Prostate gland (tissue), 2 donors: ENCODE measurements at regions not wholly inside any gene's neighbourhood (a gene's known extent, or its start where the extent isn't known, plus 50 kb on each side); places are given as distances from the start of the nearest gene placed in this dataset.

Experiments
- POLR2A ChIP-seq: fragments of 450-650 bp; IDR thresholded peaks from one replicate; pipeline ENCODE4 v1.6.1; 2016; ENCODE audit warnings: antibody characterized with exemption, mild to moderate bottlenecking
- POLR2AphosphoS5 ChIP-seq: sonication (generic); formaldehyde crosslinking; IDR thresholded peaks from one replicate; pipeline ENCODE4 v1.6.1; 2017; ENCODE audit warnings: antibody characterized with exemption
- TF ChIP-seq, protein P1 (sequence below), 4 experiments: fragments of 200-600 bp in 2 of 4; fragments of 450-650 bp in 2 of 4; sonication (generic) in 2 of 4; IDR thresholded peaks; 1 replicate in 3 of 4; 2 replicates in 1 of 4; pipeline ENCODE4 v1.5.1; 2016 to 2019; ENCODE audit warnings: antibody characterized with exemption in 4 of 4, mild to moderate bottlenecking in 2 of 4, moderate library complexity in 2 of 4

- TF ChIP-seq, protein P1, sequence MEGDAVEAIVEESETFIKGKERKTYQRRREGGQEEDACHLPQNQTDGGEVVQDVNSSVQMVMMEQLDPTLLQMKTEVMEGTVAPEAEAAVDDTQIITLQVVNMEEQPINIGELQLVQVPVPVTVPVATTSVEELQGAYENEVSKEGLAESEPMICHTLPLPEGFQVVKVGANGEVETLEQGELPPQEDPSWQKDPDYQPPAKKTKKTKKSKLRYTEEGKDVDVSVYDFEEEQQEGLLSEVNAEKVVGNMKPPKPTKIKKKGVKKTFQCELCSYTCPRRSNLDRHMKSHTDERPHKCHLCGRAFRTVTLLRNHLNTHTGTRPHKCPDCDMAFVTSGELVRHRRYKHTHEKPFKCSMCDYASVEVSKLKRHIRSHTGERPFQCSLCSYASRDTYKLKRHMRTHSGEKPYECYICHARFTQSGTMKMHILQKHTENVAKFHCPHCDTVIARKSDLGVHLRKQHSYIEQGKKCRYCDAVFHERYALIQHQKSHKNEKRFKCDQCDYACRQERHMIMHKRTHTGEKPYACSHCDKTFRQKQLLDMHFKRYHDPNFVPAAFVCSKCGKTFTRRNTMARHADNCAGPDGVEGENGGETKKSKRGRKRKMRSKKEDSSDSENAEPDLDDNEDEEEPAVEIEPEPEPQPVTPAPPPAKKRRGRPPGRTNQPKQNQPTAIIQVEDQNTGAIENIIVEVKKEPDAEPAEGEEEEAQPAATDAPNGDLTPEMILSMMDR (IDR thresholded peaks at IDR 0.05): no peak
- TF ChIP-seq POLR2A (no peak), POLR2AphosphoS5 (no peak)
These were observed 685.4 kb downstream of the PTPRU start for GRCh38 chr1:29921741-29922140.
